ENCODE measurements at regions not wholly inside any gene's neighbourhood (a gene's known extent, or its start where the extent isn't known, plus 50 kb on each side); places are given as distances from the start of the nearest gene placed in this dataset.

DNA sequence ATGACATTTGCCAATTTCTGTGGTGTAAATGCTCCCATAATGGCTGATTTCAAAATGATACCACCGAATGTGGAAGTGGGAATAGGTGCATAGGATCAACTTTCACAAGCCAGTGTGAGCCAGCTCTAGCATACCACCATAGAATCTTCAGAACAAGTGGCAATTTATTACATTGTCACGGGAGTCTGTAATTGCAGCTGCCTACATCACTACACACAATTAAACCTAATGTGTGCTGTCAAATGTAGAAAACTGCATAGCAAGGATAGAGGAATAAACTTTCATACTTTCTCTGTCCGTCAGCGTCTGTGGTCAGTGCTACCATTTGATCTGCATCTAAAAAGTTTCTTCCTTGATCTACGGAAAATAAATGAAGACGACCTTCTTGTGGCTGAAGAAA, 417.8 kb upstream of the TOM1L1 start:
- intact Hi-C loops (cut with micrococcal nuclease) = no loop called here
- DNase-seq = no peak
- no peak overlapping the region for H3K18ac ChIP-seq (ENCODE audit: low read depth, low read length)
- H3K4me3 ChIP-seq (ENCODE audit: insufficient read depth, low read depth, low read length) = no peak overlapping the region
- ChIA-PET CTCF (no interaction called here), POLR2A (ENCODE audit: unreplicated experiment) (no interaction called here)
- WGBS, 2 experiments (ENCODE audit: extremely low coverage in 2 of 2, insufficient read length in 1 of 2) = no CpG with 5 or more reads among the region's 6 CpGs
- no peaks in the 10 kb centered on the region for H3K79me1 ChIP-seq (ENCODE audit: low read depth in 1 of 2, low read length in 2 of 2)
- BruUV-seq (replicated peaks) = no TSS peak
- no peak overlapping the region for H3K4me2 ChIP-seq (ENCODE audit: low read depth, low read length)
- H3K36me3 ChIP-seq (ENCODE audit: control insufficient read depth, insufficient read depth, low read length) = no peaks in the 10 kb centered on the region
- no peak for ATAC-seq (ENCODE audit: low read depth)
- no peak overlapping the region for H2AK9ac ChIP-seq (replicated peaks; ENCODE audit: low read depth, low read length, poor library complexity)
- no peaks in the 10 kb centered on the region; the same call in 1 of the 2 replicates for H3K9me3 ChIP-seq (ENCODE audit: control insufficient read depth, insufficient read depth, low read length)
- H4K20me1 ChIP-seq (ENCODE audit: insufficient read depth, low read length) = no peaks in the 10 kb centered on the region
- H3K9ac ChIP-seq (ENCODE audit: low read depth, low read length) = no peak overlapping the region
- no peaks in the 10 kb centered on the region for H3K27me3 ChIP-seq (ENCODE audit: control insufficient read depth, insufficient read depth, low read length)
- H3K9me1 ChIP-seq (ENCODE audit: insufficient read depth, low read length) = no peaks in the 10 kb centered on the region
- in situ Hi-C loops (cut with MboI; ENCODE audit: low sequenced_read_pairs) = no loop called here
- H4K91ac ChIP-seq (ENCODE audit: insufficient read depth, low read depth, low read length) = no peak overlapping the region
- H4K8ac ChIP-seq (ENCODE audit: low read depth in 2 of 2, low read length in 2 of 2) = no peak overlapping the region
- no peak overlapping the region for H4K5ac ChIP-seq (ENCODE audit: low read depth, low read length)
- H3K27ac ChIP-seq (ENCODE audit: insufficient read depth, low read length) = no peak overlapping the region
- H2AFZ ChIP-seq (replicated peaks; ENCODE audit: low read length, poor library complexity) = no peak overlapping the region
- no peak overlapping the region for H3K23ac ChIP-seq (ENCODE audit: low read depth, low read length)
- no peak overlapping the region for H3K4ac ChIP-seq (ENCODE audit: low read depth, low read length)
- no peak overlapping the region for H2BK20ac ChIP-seq (ENCODE audit: low read depth, low read length)
- H3K56ac ChIP-seq (ENCODE audit: extremely low read depth, insufficient read depth, low read length) = no peak overlapping the region
- no peaks in the 10 kb centered on the region for H3K4me1 ChIP-seq (ENCODE audit: control insufficient read depth, insufficient read depth, low read length)
- no peak overlapping the region for H3K14ac ChIP-seq (replicated peaks; ENCODE audit: low read depth, low read length)
- no peak overlapping the region for H2BK120ac ChIP-seq (ENCODE audit: low read depth, low read length)
- no peak overlapping the region for H2BK15ac ChIP-seq (ENCODE audit: low read depth, low read length)
- TF ChIP-seq SMC3 (IDR thresholded peaks at IDR 0.05; ENCODE audit: low read depth, low read length) (no peak), RCOR1 (IDR thresholded peaks at IDR 0.05; ENCODE audit: insufficient replicate concordance, low read length) (no peak), BHLHE40 (IDR thresholded peaks at IDR 0.05; ENCODE audit: low read depth, low read length) (no peak), RFX5 (IDR thresholded peaks at IDR 0.05; ENCODE audit: low read depth, low read length) (no peak), NFE2L2 (IDR thresholded peaks at IDR 0.05; ENCODE audit: low read depth, low read length) (no peak), RAD21 (IDR thresholded peaks at IDR 0.05; ENCODE audit: low read length) (no peak), MAFK (IDR thresholded peaks at IDR 0.05; ENCODE audit: low read depth, low read length) (no peak), POLR2A (IDR thresholded peaks at IDR 0.05; ENCODE audit: low read depth, low read length) (no peak), CEBPB (IDR thresholded peaks at IDR 0.05; ENCODE audit: low read depth, low read length) (no peak), MXI1 (IDR thresholded peaks at IDR 0.05; ENCODE audit: borderline replicate concordance, low read depth, low read length) (no peak), MAZ (IDR thresholded peaks at IDR 0.05; ENCODE audit: borderline replicate concordance, low read depth, low read length) (no peak), CHD1 (IDR thresholded peaks at IDR 0.05; ENCODE audit: low read depth, low read length) (no peak), FOS (IDR thresholded peaks at IDR 0.05; ENCODE audit: low read depth, low read length) (no peak), CTCF (conservative IDR thresholded peaks at IDR 0.05; ENCODE audit: low read depth, low read length) (no peak)
- TF ChIP-seq, protein P1, sequence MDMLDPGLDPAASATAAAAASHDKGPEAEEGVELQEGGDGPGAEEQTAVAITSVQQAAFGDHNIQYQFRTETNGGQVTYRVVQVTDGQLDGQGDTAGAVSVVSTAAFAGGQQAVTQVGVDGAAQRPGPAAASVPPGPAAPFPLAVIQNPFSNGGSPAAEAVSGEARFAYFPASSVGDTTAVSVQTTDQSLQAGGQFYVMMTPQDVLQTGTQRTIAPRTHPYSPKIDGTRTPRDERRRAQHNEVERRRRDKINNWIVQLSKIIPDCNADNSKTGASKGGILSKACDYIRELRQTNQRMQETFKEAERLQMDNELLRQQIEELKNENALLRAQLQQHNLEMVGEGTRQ (IDR thresholded peaks at IDR 0.05; ENCODE audit: low read depth, low read length) = no peak
- TF ChIP-seq, protein P2, sequence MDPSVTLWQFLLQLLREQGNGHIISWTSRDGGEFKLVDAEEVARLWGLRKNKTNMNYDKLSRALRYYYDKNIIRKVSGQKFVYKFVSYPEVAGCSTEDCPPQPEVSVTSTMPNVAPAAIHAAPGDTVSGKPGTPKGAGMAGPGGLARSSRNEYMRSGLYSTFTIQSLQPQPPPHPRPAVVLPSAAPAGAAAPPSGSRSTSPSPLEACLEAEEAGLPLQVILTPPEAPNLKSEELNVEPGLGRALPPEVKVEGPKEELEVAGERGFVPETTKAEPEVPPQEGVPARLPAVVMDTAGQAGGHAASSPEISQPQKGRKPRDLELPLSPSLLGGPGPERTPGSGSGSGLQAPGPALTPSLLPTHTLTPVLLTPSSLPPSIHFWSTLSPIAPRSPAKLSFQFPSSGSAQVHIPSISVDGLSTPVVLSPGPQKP (IDR thresholded peaks at IDR 0.05; ENCODE audit: borderline replicate concordance, low read depth, low read length) = no peak
- H2AK5ac ChIP-seq (ENCODE audit: low read depth, low read length) = no peak overlapping the region
- no peak overlapping the region for H2BK5ac ChIP-seq (ENCODE audit: low read depth, low read length, poor library complexity, severe bottlenecking)
- dilution Hi-C loops (cut with HindIII; ENCODE audit: low sequenced_read_pairs, unreplicated experiment) = no loop called here

Measured in IMR-90 (cell line).